ENCODE measurements at regions not wholly inside any gene's neighbourhood (a gene's known extent, or its start where the extent isn't known, plus 50 kb on each side); places are given as distances from the start of the nearest gene placed in this dataset.

GRCh38 chr1:47571161-47571560 lies 133.3 kb downstream of the FOXD2 start:
- Mint-ChIP-seq H3K27ac (no peak overlapping the region), H3K27me3 (peaks cover 16% of the 10 kb centered on the region), H3K4me1 (ENCODE audit: low read depth) (no peaks in the 10 kb centered on the region), H3K36me3 (ENCODE audit: low read depth) (no peaks in the 10 kb centered on the region), H3K9me3 (no peaks in the 10 kb centered on the region), H3K4me3 (no peak overlapping the region)

- Mint-ChIP-seq H3K9me3 (no peaks in the 10 kb centered on the region), H3K4me1 (ENCODE audit: low read depth) (no peaks in the 10 kb centered on the region), H3K27me3 (peaks cover 19% of the 10 kb centered on the region), H3K36me3 (ENCODE audit: low read depth) (no peaks in the 10 kb centered on the region), H3K4me3 (no peak overlapping the region), H3K27ac (peak overlapping the region; percentile 46)
These were observed 134.1 kb downstream of the FOXD2 start for GRCh38 chr1:47571952-47572351.

- Mint-ChIP-seq H3K4me3 (no peak overlapping the region), H3K27ac (no peak overlapping the region), H3K9me3 (no peaks in the 10 kb centered on the region), H3K36me3 (ENCODE audit: low read depth) (no peaks in the 10 kb centered on the region), H3K27me3 (peaks cover 19% of the 10 kb centered on the region), H3K4me1 (ENCODE audit: low read depth) (no peaks in the 10 kb centered on the region)
These were observed 135.0 kb downstream of the FOXD2 start for GRCh38 chr1:47572731-47573430.

- peaks cover 13% of the 10 kb centered on the region for H3K27me3 Mint-ChIP-seq
- H3K9me3 Mint-ChIP-seq: no peaks in the 10 kb centered on the region
- H3K27ac Mint-ChIP-seq: no peak overlapping the region
- H3K36me3 Mint-ChIP-seq (ENCODE audit: low read depth): no peaks in the 10 kb centered on the region
- no peaks in the 10 kb centered on the region for H3K4me1 Mint-ChIP-seq (ENCODE audit: low read depth)
- H3K4me3 Mint-ChIP-seq: no peak overlapping the region
These were observed 136.8 kb downstream of the FOXD2 start for GRCh38 chr1:47574451-47575165.

- Mint-ChIP-seq H3K27ac (no peak overlapping the region), H3K9me3 (no peaks in the 10 kb centered on the region), H3K27me3 (peaks cover 13% of the 10 kb centered on the region), H3K4me1 (ENCODE audit: low read depth) (no peaks in the 10 kb centered on the region), H3K4me3 (no peak overlapping the region), H3K36me3 (ENCODE audit: low read depth) (no peaks in the 10 kb centered on the region)
These were observed 138.3 kb downstream of the FOXD2 start for GRCh38 chr1:47575855-47576757.

- H3K9me3 Mint-ChIP-seq: no peaks in the 10 kb centered on the region
- H3K4me3 Mint-ChIP-seq: no peak overlapping the region
- no peaks in the 10 kb centered on the region for H3K4me1 Mint-ChIP-seq (ENCODE audit: low read depth)
- no peak overlapping the region for H3K27ac Mint-ChIP-seq
- peaks cover 13% of the 10 kb centered on the region for H3K27me3 Mint-ChIP-seq
- no peaks in the 10 kb centered on the region for H3K36me3 Mint-ChIP-seq (ENCODE audit: low read depth)
These were observed 138.9 kb downstream of the FOXD2 start for GRCh38 chr1:47576758-47577115.

GRCh38 chr1:47577303-47578025 lies 139.6 kb downstream of the FOXD2 start:
- no peaks in the 10 kb centered on the region for H3K4me1 Mint-ChIP-seq (ENCODE audit: low read depth)
- H3K27ac Mint-ChIP-seq: no peak overlapping the region

GRCh38 chr1:47578026-47578720 lies 140.3 kb downstream of the FOXD2 start:
- no peaks in the 10 kb centered on the region for H3K36me3 Mint-ChIP-seq (ENCODE audit: low read depth)
- no peaks in the 10 kb centered on the region for H3K9me3 Mint-ChIP-seq
- peaks cover 9% of the 10 kb centered on the region for H3K27me3 Mint-ChIP-seq
- H3K4me1 Mint-ChIP-seq (ENCODE audit: low read depth): peaks cover under 1% of the 10 kb centered on the region
- no peak overlapping the region for H3K27ac Mint-ChIP-seq
- H3K4me3 Mint-ChIP-seq: no peak overlapping the region

More at GRCh38 chr1:47577303-47578025, 139.6 kb downstream of the FOXD2 start:
- Mint-ChIP-seq H3K4me3 (no peak overlapping the region), H3K27me3 (peaks cover 9% of the 10 kb centered on the region), H3K9me3 (no peaks in the 10 kb centered on the region), H3K36me3 (ENCODE audit: low read depth) (no peaks in the 10 kb centered on the region)

GRCh38 chr1:47578721-47579419 lies 141.0 kb downstream of the FOXD2 start:
- Mint-ChIP-seq H3K4me1 (ENCODE audit: low read depth) (peaks cover 3% of the 10 kb centered on the region), H3K9me3 (no peaks in the 10 kb centered on the region), H3K4me3 (no peak overlapping the region)

GRCh38 chr1:47579809-47580208 lies 142.0 kb downstream of the FOXD2 start:
- peaks cover 13% of the 10 kb centered on the region for H3K27me3 Mint-ChIP-seq
- H3K36me3 Mint-ChIP-seq (ENCODE audit: low read depth): no peaks in the 10 kb centered on the region
- H3K27ac Mint-ChIP-seq: no peak overlapping the region

More at GRCh38 chr1:47578721-47579419, 141.0 kb downstream of the FOXD2 start:
- peaks cover 9% of the 10 kb centered on the region for H3K27me3 Mint-ChIP-seq
- H3K27ac Mint-ChIP-seq: no peak overlapping the region
- no peaks in the 10 kb centered on the region for H3K36me3 Mint-ChIP-seq (ENCODE audit: low read depth)

GRCh38 chr1:47580451-47580995 lies 142.7 kb downstream of the FOXD2 start:
- Mint-ChIP-seq H3K27ac (no peak overlapping the region), H3K27me3 (peaks cover 16% of the 10 kb centered on the region), H3K4me1 (ENCODE audit: low read depth) (peaks cover 3% of the 10 kb centered on the region), H3K4me3 (no peak overlapping the region), H3K36me3 (ENCODE audit: low read depth) (no peaks in the 10 kb centered on the region), H3K9me3 (no peaks in the 10 kb centered on the region)

More at GRCh38 chr1:47579809-47580208, 142.0 kb downstream of the FOXD2 start:
- Mint-ChIP-seq H3K4me3 (no peak overlapping the region), H3K9me3 (no peaks in the 10 kb centered on the region), H3K4me1 (ENCODE audit: low read depth) (peaks cover 3% of the 10 kb centered on the region)

GRCh38 chr1:47582891-47583608 lies 145.2 kb downstream of the FOXD2 start:
- Mint-ChIP-seq H3K4me3 (no peak overlapping the region), H3K27me3 (peaks cover 19% of the 10 kb centered on the region), H3K9me3 (no peaks in the 10 kb centered on the region), H3K27ac (no peak overlapping the region), H3K4me1 (ENCODE audit: low read depth) (peaks cover 3% of the 10 kb centered on the region), H3K36me3 (ENCODE audit: low read depth) (no peaks in the 10 kb centered on the region)

- Mint-ChIP-seq H3K27me3 (peaks cover 19% of the 10 kb centered on the region), H3K4me1 (ENCODE audit: low read depth) (peaks cover 3% of the 10 kb centered on the region), H3K4me3 (no peak overlapping the region), H3K9me3 (no peaks in the 10 kb centered on the region), H3K27ac (no peak overlapping the region), H3K36me3 (ENCODE audit: low read depth) (no peaks in the 10 kb centered on the region)
These were observed 146.4 kb downstream of the FOXD2 start for GRCh38 chr1:47584249-47584648.

All from stimulated activated naive CD8-positive, alpha-beta T cell treated with anti-CD3 and anti-CD28 coated beads, Interleukin-15, Interleukin-2, amounts not matched to agents 100 ng/mL and 50 ng/mL, for 24 hours (primary cell).